ENCODE measurements at regions not wholly inside any gene's neighbourhood (a gene's known extent, or its start where the extent isn't known, plus 50 kb on each side); places are given as distances from the start of the nearest gene placed in this dataset.

DNA sequence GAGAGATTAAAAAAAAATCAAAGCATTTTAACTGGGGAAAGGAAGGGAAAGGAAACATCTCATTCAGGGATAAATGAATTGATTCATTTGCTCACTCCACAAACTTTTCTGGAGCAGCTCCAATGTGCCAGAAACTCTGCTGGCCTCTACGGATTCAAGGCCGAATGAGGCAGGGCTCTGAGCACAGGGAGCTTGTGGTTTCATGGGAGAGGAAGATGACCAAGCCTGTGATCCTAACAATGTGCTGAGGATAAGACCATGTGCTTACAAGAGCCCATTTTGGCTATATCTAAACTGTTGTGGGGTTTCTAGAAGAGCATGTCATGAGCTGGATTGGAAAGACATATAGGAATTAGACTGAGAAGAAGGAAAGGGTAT lies 137.5 kb downstream of the ZNF674 start:
- no peak overlapping the region for H3K4me3 ChIP-seq (ENCODE audit: low read depth, low read length)
- no peak overlapping the region for H3K27ac ChIP-seq (ENCODE audit: extremely low read depth, low read depth, low read length)
- no peaks in the 10 kb centered on the region for H3K4me1 ChIP-seq (ENCODE audit: control insufficient read depth, insufficient read depth, low read length)
- TF ChIP-seq ZNF324 (tag by site-specific recombination; IDR thresholded peaks at IDR 0.05): no peak
- no peak for TF ChIP-seq ZNF670 (tag by site-specific recombination; IDR thresholded peaks at IDR 0.05; ENCODE audit: low read depth)
- TF ChIP-seq TRIM28 (IDR thresholded peaks at IDR 0.05; ENCODE audit: borderline replicate concordance, low read length): no peak
- no peak for TF ChIP-seq ZNF830 (tag by site-specific recombination; IDR thresholded peaks at IDR 0.05; ENCODE audit: low read depth)
- no peak for TF ChIP-seq PRDM6 (tag by site-specific recombination; IDR thresholded peaks at IDR 0.05)
- TF ChIP-seq ZNF132 (tag by site-specific recombination; IDR thresholded peaks at IDR 0.05; ENCODE audit: borderline replicate concordance): no peak
- TF ChIP-seq, protein P1, sequence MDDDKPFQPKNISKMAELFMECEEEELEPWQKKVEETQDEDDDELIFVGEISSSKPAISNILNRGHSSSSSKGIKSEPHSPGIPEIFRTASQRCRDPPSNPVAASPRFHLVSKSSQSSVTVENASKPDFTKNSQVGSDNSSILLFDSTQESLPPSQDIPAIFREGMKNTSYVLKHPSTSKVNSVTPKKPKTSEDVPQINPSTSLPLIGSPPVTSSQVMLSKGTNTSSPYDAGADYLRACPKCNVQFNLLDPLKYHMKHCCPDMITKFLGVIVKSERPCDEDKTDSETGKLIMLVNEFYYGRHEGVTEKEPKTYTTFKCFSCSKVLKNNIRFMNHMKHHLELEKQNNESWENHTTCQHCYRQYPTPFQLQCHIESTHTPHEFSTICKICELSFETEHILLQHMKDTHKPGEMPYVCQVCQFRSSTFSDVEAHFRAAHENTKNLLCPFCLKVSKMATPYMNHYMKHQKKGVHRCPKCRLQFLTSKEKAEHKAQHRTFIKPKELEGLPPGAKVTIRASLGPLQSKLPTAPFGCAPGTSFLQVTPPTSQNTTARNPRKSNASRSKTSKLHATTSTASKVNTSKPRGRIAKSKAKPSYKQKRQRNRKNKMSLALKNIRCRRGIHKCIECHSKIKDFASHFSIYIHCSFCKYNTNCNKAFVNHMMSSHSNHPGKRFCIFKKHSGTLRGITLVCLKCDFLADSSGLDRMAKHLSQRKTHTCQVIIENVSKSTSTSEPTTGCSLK (tag by site-specific recombination; IDR thresholded peaks at IDR 0.05): no peak
- TF ChIP-seq ZBTB6 (tag by site-specific recombination; IDR thresholded peaks at IDR 0.05): no peak
- TF ChIP-seq ZNF157 (tag by site-specific recombination; IDR thresholded peaks at IDR 0.05): no peak
- TF ChIP-seq TCF7L2 (IDR thresholded peaks at IDR 0.05; ENCODE audit: borderline replicate concordance, low read depth, low read length): no peak
- TF ChIP-seq ZNF114 (tag by site-specific recombination; IDR thresholded peaks at IDR 0.05): no peak
- no peak for TF ChIP-seq WT1 (tag by site-specific recombination; IDR thresholded peaks at IDR 0.05)
- no peak for TF ChIP-seq REPIN1 (tag by site-specific recombination; IDR thresholded peaks at IDR 0.05; ENCODE audit: low read depth)
- no peak for TF ChIP-seq ZNF423 (tag by site-specific recombination; IDR thresholded peaks at IDR 0.05)
- no peak for TF ChIP-seq ZNF416 (tag by site-specific recombination; IDR thresholded peaks at IDR 0.05)
- ChIA-PET CTCF (interaction anchor here (0.6 to 2.6 kb wide), 13 partner anchors 16 to 1500 kb away, joined by 3 to 22 read pairs (median 6); no protein-coding TSS in a partner anchor), POLR2A (no interaction called here)
- H3K9me3 ChIP-seq (ENCODE audit: control insufficient read depth, insufficient read depth, low read depth, low read length): no peaks in the 10 kb centered on the region
- H3K36me3 ChIP-seq (ENCODE audit: control insufficient read depth in 2 of 2, insufficient read depth in 1 of 2, low read length in 2 of 2): no peaks in the 10 kb centered on the region

- H3K36me3 ChIP-seq (ENCODE audit: control insufficient read depth in 2 of 2, insufficient read depth in 1 of 2, low read length in 2 of 2): no peaks in the 10 kb centered on the region
- H3K27ac ChIP-seq (ENCODE audit: extremely low read depth, low read depth, low read length): no peak overlapping the region
- H3K9me3 ChIP-seq (ENCODE audit: control insufficient read depth, insufficient read depth, low read depth, low read length): no peaks in the 10 kb centered on the region
- ChIA-PET CTCF (interaction anchor here (0.6 to 2.6 kb wide), 11 partner anchors 21 to 1499 kb away, joined by 3 to 22 read pairs (median 8); no protein-coding TSS in a partner anchor), POLR2A (no interaction called here)
- H3K4me3 ChIP-seq (ENCODE audit: low read depth, low read length): no peak overlapping the region
- no peaks in the 10 kb centered on the region for H3K4me1 ChIP-seq (ENCODE audit: control insufficient read depth, insufficient read depth, low read length)
- no peak for TF ChIP-seq ZNF175 (tag by site-specific recombination; IDR thresholded peaks at IDR 0.05)
- no peak for TF ChIP-seq PRDM1 (tag by site-specific recombination; IDR thresholded peaks at IDR 0.05)
- no peak for TF ChIP-seq BCL6B (tag by site-specific recombination; IDR thresholded peaks at IDR 0.05)
- TF ChIP-seq ZNF121 (tag by site-specific recombination; IDR thresholded peaks at IDR 0.05): no peak
- TF ChIP-seq, protein P2, sequence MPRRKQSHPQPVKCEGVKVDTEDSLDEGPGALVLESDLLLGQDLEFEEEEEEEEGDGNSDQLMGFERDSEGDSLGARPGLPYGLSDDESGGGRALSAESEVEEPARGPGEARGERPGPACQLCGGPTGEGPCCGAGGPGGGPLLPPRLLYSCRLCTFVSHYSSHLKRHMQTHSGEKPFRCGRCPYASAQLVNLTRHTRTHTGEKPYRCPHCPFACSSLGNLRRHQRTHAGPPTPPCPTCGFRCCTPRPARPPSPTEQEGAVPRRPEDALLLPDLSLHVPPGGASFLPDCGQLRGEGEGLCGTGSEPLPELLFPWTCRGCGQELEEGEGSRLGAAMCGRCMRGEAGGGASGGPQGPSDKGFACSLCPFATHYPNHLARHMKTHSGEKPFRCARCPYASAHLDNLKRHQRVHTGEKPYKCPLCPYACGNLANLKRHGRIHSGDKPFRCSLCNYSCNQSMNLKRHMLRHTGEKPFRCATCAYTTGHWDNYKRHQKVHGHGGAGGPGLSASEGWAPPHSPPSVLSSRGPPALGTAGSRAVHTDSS (tag by site-specific recombination; IDR thresholded peaks at IDR 0.05): no peak
- TF ChIP-seq ELK4 (IDR thresholded peaks at IDR 0.05; ENCODE audit: borderline replicate concordance, low read depth, low read length): no peak
- TF ChIP-seq ZNF148 (tag by site-specific recombination; IDR thresholded peaks at IDR 0.05; ENCODE audit: borderline replicate concordance): no peak
- no peak for TF ChIP-seq ZNF140 (tag by site-specific recombination; IDR thresholded peaks at IDR 0.05)
These were observed 138.0 kb downstream of the ZNF674 start for GRCh38 chrX:46407036-46407752.

All from HEK293 (cell line).